Loucy (cell line): ENCODE measurements at regions not wholly inside any gene's neighbourhood (a gene's known extent, or its start where the extent isn't known, plus 50 kb on each side); places are given as distances from the start of the nearest gene placed in this dataset.

ENCODE experiments used
- H2AFZ ChIP-seq: fragments of 200-600 bp; sonication (generic); 2 replicates; pipeline ENCODE4 v1.6.0; 2016; ENCODE audit warnings: antibody characterized with exemption, mild to moderate bottlenecking, low read length, moderate library complexity
- H3F3A ChIP-seq: fragments of 200-600 bp; 2 replicates; pipeline ENCODE4 v1.6.0; 2016; ENCODE audit warnings: antibody characterized with exemption, low read depth, mild to moderate bottlenecking
- H3K27me3 ChIP-seq: fragments of 200-600 bp; sonication (generic); 2 replicates; pipeline ENCODE4 v1.6.1; 2014; ENCODE audit warnings: low read length, mild to moderate bottlenecking; ENCODE audit not compliant: insufficient read depth, poor library complexity, severe bottlenecking
- H3K36me3 ChIP-seq: fragments of 200-600 bp; sonication (generic); 2 replicates; pipeline ENCODE4 v1.6.1; 2016; ENCODE audit warnings: low read length; ENCODE audit not compliant: insufficient read depth
- H3K4me1 ChIP-seq: fragments of 200-600 bp; sonication (generic); 2 replicates; pipeline ENCODE4 v1.5.1; 2014; ENCODE audit warnings: low read length, mild to moderate bottlenecking; ENCODE audit not compliant: insufficient read depth, poor library complexity, severe bottlenecking
- H3K4me2 ChIP-seq: fragments of 200-600 bp; sonication (generic); 2 replicates; pipeline ENCODE4 v1.6.0; 2014; ENCODE audit warnings: antibody characterized with exemption, low read length, low read depth, mild to moderate bottlenecking; ENCODE audit not compliant: poor library complexity, severe bottlenecking
- H3K4me3 ChIP-seq: fragments of 200-600 bp; sonication (generic); 2 replicates; pipeline ENCODE4 v1.5.1; 2014; ENCODE audit warnings: low read length, mild to moderate bottlenecking, mixed read lengths; ENCODE audit not compliant: poor library complexity, severe bottlenecking
- H3K79me2 ChIP-seq: fragments of 200-600 bp; sonication (generic); 2 replicates; pipeline ENCODE4 v1.6.1; 2014; ENCODE audit warnings: low read length; ENCODE audit not compliant: insufficient read depth
- H3K9ac ChIP-seq: fragments of 200-600 bp; sonication (generic); 2 replicates; pipeline ENCODE4 v1.6.0; 2014; ENCODE audit warnings: mild to moderate bottlenecking, low read depth, low read length, moderate library complexity; ENCODE audit not compliant: poor library complexity, severe bottlenecking
- H3K9me2 ChIP-seq: fragments of 200-600 bp; sonication (generic); replicated peaks from 2 replicates; pipeline ENCODE4 v1.6.1; 2016; ENCODE audit warnings: low read depth, low read length, mixed read lengths
- H3K9me3 ChIP-seq: fragments of 200-600 bp; sonication (generic); 2 replicates; pipeline ENCODE4 v1.6.1; 2014; ENCODE audit warnings: mild to moderate bottlenecking, antibody characterized with exemption, low read length, low read depth; ENCODE audit not compliant: insufficient read depth
- H4K20me1 ChIP-seq: fragments of 200-600 bp; sonication (generic); 2 replicates; pipeline ENCODE4 v1.6.0; 2014; ENCODE audit warnings: antibody characterized with exemption, low read length, mild to moderate bottlenecking; ENCODE audit not compliant: insufficient read depth, poor library complexity, severe bottlenecking
- EZH2phosphoT487 ChIP-seq: fragments of 200-600 bp; IDR thresholded peaks from 2 replicates; pipeline ENCODE4 v1.6.1; 2018; ENCODE audit warnings: antibody characterized with exemption, mild to moderate bottlenecking, moderate library complexity, borderline replicate concordance
- TF ChIP-seq, protein P1 (sequence below): fragments of 200-600 bp; sonication (generic); conservative IDR thresholded peaks from 2 replicates; pipeline ENCODE4 v1.5.1; 2014; ENCODE audit warnings: mild to moderate bottlenecking, antibody characterized with exemption, low read length

DNA sequence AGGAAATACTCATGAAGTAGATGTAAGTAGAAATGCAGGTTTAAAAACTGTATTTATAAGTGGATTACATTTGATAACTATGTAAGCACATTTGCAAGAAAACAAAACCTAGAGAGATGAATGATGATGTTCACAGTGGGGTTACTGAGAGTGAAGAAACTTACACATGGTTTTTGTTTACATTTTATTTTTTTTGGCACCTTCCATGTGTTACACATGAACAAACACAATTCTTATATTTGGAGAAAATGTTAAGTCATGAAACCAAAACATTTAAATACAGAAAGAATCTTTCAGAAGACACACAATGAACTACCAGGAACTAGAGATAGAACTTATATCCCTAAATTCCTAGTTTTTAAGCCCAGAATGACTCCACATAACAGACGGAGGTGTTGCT is 51.5 kb upstream of the SPATA31E1 start:
- Histone ChIP-seq H3F3A (no peaks in the 10 kb centered on the region), H3K27me3 (no peaks in the 10 kb centered on the region), H3K79me2 (no peaks in the 10 kb centered on the region), H3K9me2 (no peaks in the 10 kb centered on the region), H3K4me1 (no peaks in the 10 kb centered on the region), H3K4me3 (no peak overlapping the region), H3K4me2 (no peak overlapping the region), H2AFZ (no peak overlapping the region), H4K20me1 (no peaks in the 10 kb centered on the region), H3K36me3 (no peaks in the 10 kb centered on the region), H3K9ac (no peak overlapping the region), H3K9me3 (no peaks in the 10 kb centered on the region)
- TF ChIP-seq EZH2phosphoT487 = no peak
- TF ChIP-seq, protein P1, sequence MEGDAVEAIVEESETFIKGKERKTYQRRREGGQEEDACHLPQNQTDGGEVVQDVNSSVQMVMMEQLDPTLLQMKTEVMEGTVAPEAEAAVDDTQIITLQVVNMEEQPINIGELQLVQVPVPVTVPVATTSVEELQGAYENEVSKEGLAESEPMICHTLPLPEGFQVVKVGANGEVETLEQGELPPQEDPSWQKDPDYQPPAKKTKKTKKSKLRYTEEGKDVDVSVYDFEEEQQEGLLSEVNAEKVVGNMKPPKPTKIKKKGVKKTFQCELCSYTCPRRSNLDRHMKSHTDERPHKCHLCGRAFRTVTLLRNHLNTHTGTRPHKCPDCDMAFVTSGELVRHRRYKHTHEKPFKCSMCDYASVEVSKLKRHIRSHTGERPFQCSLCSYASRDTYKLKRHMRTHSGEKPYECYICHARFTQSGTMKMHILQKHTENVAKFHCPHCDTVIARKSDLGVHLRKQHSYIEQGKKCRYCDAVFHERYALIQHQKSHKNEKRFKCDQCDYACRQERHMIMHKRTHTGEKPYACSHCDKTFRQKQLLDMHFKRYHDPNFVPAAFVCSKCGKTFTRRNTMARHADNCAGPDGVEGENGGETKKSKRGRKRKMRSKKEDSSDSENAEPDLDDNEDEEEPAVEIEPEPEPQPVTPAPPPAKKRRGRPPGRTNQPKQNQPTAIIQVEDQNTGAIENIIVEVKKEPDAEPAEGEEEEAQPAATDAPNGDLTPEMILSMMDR = no peak
